Ovary (tissue), 3 donors: ENCODE measurements at regions not wholly inside any gene's neighbourhood (a gene's known extent, or its start where the extent isn't known, plus 50 kb on each side); places are given as distances from the start of the nearest gene placed in this dataset.

Source experiments
- CTCF ChIP-seq, 3 donors: fragments of 450-650 bp in 2 of 3; fragments of 200-600 bp in 1 of 3; IDR thresholded peaks; one replicate each; pipeline versions ENCODE4 v1.5.1 to v1.8.0; 2016 to 2022; ENCODE audit warnings: antibody characterized with exemption in 3 of 3, mild to moderate bottlenecking in 1 of 3
- EP300 ChIP-seq: sonication (generic); formaldehyde crosslinking; IDR thresholded peaks from one replicate; pipeline ENCODE4 v1.6.1; 2017; ENCODE audit warnings: antibody characterized with exemption
- POLR2A ChIP-seq: fragments of 450-650 bp; IDR thresholded peaks from one replicate; pipeline ENCODE4 v1.6.1; 2017; ENCODE audit warnings: antibody characterized with exemption, mild to moderate bottlenecking, moderate library complexity
- donor health status: DM: no; HTN: no; CAD: no.

GRCh38 chr1:200262326-200262965, 147.4 kb downstream of the ZNF281 start:
- TF ChIP-seq CTCF (IDR thresholded peaks at IDR 0.05), result no peak
- TF ChIP-seq POLR2A, result no peak
- no peak for TF ChIP-seq EP300
